ENCODE measurements at regions not wholly inside any gene's neighbourhood (a gene's known extent, or its start where the extent isn't known, plus 50 kb on each side); places are given as distances from the start of the nearest gene placed in this dataset.

- DNase-seq (ENCODE audit: low spot score): no peak
- H3K4me3 ChIP-seq: no peak overlapping the region
- no peaks in the 10 kb centered on the region for H3K4me1 ChIP-seq
- no peaks in the 10 kb centered on the region for H3K27me3 ChIP-seq
- H3K27ac ChIP-seq: no peak overlapping the region
- TF ChIP-seq CTCF (IDR thresholded peaks at IDR 0.05): no peak
- H3K9me3 ChIP-seq: no peaks in the 10 kb centered on the region
- no peaks in the 10 kb centered on the region for H3K36me3 ChIP-seq
These were observed 208.5 kb downstream of the TSHZ3 start for GRCh38 chr19:31140717-31141116.

DNA sequence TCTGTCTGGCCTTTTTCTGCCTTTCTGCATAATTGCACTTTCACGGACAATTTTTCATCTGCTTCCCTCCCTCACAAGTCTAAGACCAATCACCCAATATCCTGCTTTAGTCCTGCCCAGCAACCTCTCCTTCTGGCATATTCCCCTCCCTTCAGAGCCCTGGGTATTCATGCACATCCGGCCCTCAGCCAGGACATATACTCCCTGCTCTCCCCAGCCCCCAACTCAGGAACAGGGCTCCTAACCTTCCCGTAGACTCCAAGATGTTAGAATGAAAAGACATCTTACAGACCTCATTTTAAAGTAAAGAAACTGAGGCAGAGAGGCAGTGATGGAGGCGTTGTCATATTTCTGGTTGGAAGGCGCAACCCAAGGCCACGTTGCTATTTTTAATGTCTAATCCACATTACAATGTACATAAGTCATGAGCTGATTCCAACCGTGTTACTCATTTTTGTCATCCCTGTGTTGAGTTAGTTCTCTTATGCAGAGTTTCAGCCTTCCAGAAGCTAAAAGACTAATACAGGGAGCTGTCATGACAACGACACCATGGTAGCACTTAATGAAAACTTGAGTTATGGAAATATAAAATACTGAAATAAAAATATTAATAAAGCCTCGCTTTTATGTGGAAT, 209.2 kb downstream of the TSHZ3 start:
- Histone ChIP-seq H3K36me3 (no peaks in the 10 kb centered on the region), H3K27ac (no peak overlapping the region), H3K27me3 (no peaks in the 10 kb centered on the region), H3K9me3 (no peaks in the 10 kb centered on the region), H3K4me1 (no peaks in the 10 kb centered on the region), H3K4me3 (no peak overlapping the region)
- no peak for DNase-seq (ENCODE audit: low spot score)
- TF ChIP-seq CTCF (IDR thresholded peaks at IDR 0.05): no peak

DNA sequence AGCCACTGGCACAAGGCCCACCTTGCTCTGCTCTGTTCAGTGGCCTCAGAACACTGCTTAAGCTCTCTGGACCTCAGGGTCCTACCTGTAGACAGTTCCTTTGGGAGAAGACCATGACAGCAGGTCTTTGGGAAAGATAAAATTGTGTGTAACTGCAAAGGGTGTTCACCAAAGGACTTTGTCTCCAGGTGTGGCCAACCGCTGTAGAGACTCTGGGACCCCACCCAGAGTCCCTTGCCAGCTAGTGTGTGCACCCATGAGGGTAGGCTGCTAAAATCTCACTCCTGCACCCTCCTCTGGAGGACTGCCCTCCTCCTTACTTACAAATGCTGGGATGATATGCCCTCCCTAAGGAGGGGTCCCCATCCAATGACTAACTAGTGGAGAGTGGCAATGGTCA, 211.2 kb downstream of the TSHZ3 start:
- no peak for DNase-seq (ENCODE audit: low spot score)
- Histone ChIP-seq H3K27me3 (no peaks in the 10 kb centered on the region), H3K27ac (no peak overlapping the region), H3K9me3 (no peaks in the 10 kb centered on the region), H3K4me1 (no peaks in the 10 kb centered on the region), H3K4me3 (no peak overlapping the region), H3K36me3 (no peaks in the 10 kb centered on the region)
- no peak for TF ChIP-seq CTCF (IDR thresholded peaks at IDR 0.05)

DNA sequence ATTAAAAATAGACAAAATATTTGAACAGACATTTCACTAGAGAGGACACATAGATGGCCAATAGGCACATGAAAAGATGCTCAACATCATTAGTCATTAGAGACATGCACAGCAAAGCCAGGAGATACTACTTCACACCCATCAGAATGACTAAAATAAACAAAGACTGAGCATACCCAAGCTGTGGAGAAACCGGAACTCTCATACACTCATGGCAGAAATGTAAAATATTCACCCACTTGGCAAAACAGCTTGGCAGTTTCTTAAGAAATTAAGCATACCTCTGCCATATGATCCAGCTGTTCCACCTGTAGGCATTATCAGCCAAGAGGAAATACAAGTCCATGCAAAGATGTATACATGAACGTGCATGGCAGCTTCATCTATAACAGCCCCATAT, 213.4 kb downstream of the TSHZ3 start:
- Histone ChIP-seq H3K4me3 (no peak overlapping the region), H3K9me3 (no peaks in the 10 kb centered on the region), H3K27ac (no peak overlapping the region), H3K36me3 (no peaks in the 10 kb centered on the region), H3K4me1 (no peaks in the 10 kb centered on the region), H3K27me3 (no peaks in the 10 kb centered on the region)
- DNase-seq (ENCODE audit: low spot score): no peak
- no peak for TF ChIP-seq CTCF (IDR thresholded peaks at IDR 0.05)

- no peaks in the 10 kb centered on the region for H3K36me3 ChIP-seq
- no peak for DNase-seq (ENCODE audit: low spot score)
- no peak for TF ChIP-seq CTCF (IDR thresholded peaks at IDR 0.05)
- H3K27ac ChIP-seq: no peak overlapping the region
- H3K4me1 ChIP-seq: no peaks in the 10 kb centered on the region
- no peak overlapping the region for H3K4me3 ChIP-seq
- H3K9me3 ChIP-seq: no peaks in the 10 kb centered on the region
- H3K27me3 ChIP-seq: no peaks in the 10 kb centered on the region
These were observed 216.5 kb downstream of the TSHZ3 start for GRCh38 chr19:31132753-31133110.

- no peaks in the 10 kb centered on the region for H3K9me3 ChIP-seq
- no peak for DNase-seq (ENCODE audit: low spot score)
- no peak for TF ChIP-seq CTCF (IDR thresholded peaks at IDR 0.05)
These were observed 220.9 kb downstream of the TSHZ3 start for GRCh38 chr19:31128291-31128690.

More at GRCh38 chr19:31128291-31128690, 220.9 kb downstream of the TSHZ3 start:
- H3K4me1 ChIP-seq: no peaks in the 10 kb centered on the region
- H3K4me3 ChIP-seq: no peak overlapping the region
- H3K27ac ChIP-seq: no peak overlapping the region
- H3K36me3 ChIP-seq: no peaks in the 10 kb centered on the region
- no peaks in the 10 kb centered on the region for H3K27me3 ChIP-seq

Data from right atrium auricular region (tissue), 2 donors.